Caco-2 (cell line): ENCODE measurements at regions not wholly inside any gene's neighbourhood (a gene's known extent, or its start where the extent isn't known, plus 50 kb on each side); places are given as distances from the start of the nearest gene placed in this dataset.
A peak's percentile ranks its signal among the peaks of the same experiment; 100 is the strongest.

ENCODE experiments used
- BruUV-seq: library from RNA; stranded (reverse); fragments of 400-500 nt; replicated peaks from 2 replicates; lab custom pipeline; 2021; lab: Mats Ljungman, UMichigan
- CTCF ChIA-PET: fragments of 300-600 bp; sonication (Branson Sonifier 250); formaldehyde crosslinking; loops from one replicate; lab custom pipeline; 2022; ENCODE audit warnings: antibody characterized with exemption; lab: Charles Lee
- POLR2A ChIA-PET: fragments of 300-600 bp; sonication (Branson Sonifier 250); formaldehyde crosslinking; loops from one replicate; lab custom pipeline; 2022; ENCODE audit warnings: antibody characterized with exemption; lab: Charles Lee
- DNase-seq, 2 experiments: peaks; one replicate each; pipeline versions ENCODE4 v3.0.0 to v3.0.0-alpha.2; 2020 to 2022
- H3K27me3 ChIP-seq: replicated peaks from 2 replicates; pipeline ENCODE4 v1.6.0; 2011; ENCODE audit warnings: low read length; ENCODE audit not compliant: control insufficient read depth, insufficient read depth
- H3K36me3 ChIP-seq: 2 replicates; pipeline ENCODE4 v1.5.1; 2011; ENCODE audit warnings: low read length; ENCODE audit not compliant: control insufficient read depth, insufficient read depth
- H3K4me1 ChIP-seq: fragments of 250-450 bp; sonication (Bioruptor Pico); 2 replicates; pipeline ENCODE4 v1.5.1; 2020; ENCODE audit warnings: mild to moderate bottlenecking
- H3K4me3 ChIP-seq: 2 replicates; pipeline ENCODE4 v1.5.1; 2011; ENCODE audit warnings: low read depth, mild to moderate bottlenecking, control low read depth, low read length
- H3K9me3 ChIP-seq: fragments of 250-450 bp; sonication (Bioruptor Pico); 2 replicates; pipeline ENCODE4 v1.5.1; 2020; ENCODE audit warnings: mild to moderate bottlenecking, moderate library complexity
- H3K27ac Mint-ChIP-seq: one replicate; pipeline ENCODE4 v1.8.0; 2022; ENCODE audit warnings: mixed read lengths; ENCODE audit not compliant: unreplicated experiment
- H3K27me3 Mint-ChIP-seq: one replicate; pipeline ENCODE4 v1.8.0; 2022; ENCODE audit warnings: mixed read lengths; ENCODE audit not compliant: insufficient read depth, unreplicated experiment
- H3K36me3 Mint-ChIP-seq: one replicate; pipeline ENCODE4 v1.8.0; 2022; ENCODE audit warnings: mild to moderate bottlenecking, mixed read lengths; ENCODE audit not compliant: insufficient read depth, unreplicated experiment
- H3K4me1 Mint-ChIP-seq: one replicate; pipeline ENCODE4 v1.8.0; 2022; ENCODE audit warnings: low read depth, mixed read lengths; ENCODE audit not compliant: unreplicated experiment
- H3K4me3 Mint-ChIP-seq: one replicate; pipeline ENCODE4 v1.8.0; 2022; ENCODE audit warnings: mild to moderate bottlenecking, moderate library complexity, mixed read lengths; ENCODE audit not compliant: unreplicated experiment
- H3K9me3 Mint-ChIP-seq: one replicate; pipeline ENCODE4 v1.8.0; 2022; ENCODE audit warnings: mixed read lengths; ENCODE audit not compliant: unreplicated experiment
- intact Hi-C: fragments of 100-400 bp; cut with micrococcal nuclease; formaldehyde crosslinking; loops from one replicate; pipeline ENCODE4 v1.10.0; 2022; ENCODE audit not compliant: unreplicated experiment
- TF ChIP-seq, protein P1 (sequence below), 2 experiments: fragments of 200-600 bp in 1 of 2; IDR thresholded peaks; 1 replicate in 1 of 2; 2 replicates in 1 of 2; pipeline versions ENCODE4 v1.5.1 to v1.8.0; 2011 to 2022; ENCODE audit warnings: antibody characterized with exemption in 1 of 2, control low read depth in 1 of 2, inconsistent platforms in 1 of 2, low read depth in 1 of 2, low read length in 1 of 2, mild to moderate bottlenecking in 1 of 2, moderate library complexity in 1 of 2; ENCODE audit not compliant: insufficient read depth in 1 of 2, severe bottlenecking in 1 of 2, unreplicated experiment in 1 of 2

DNA sequence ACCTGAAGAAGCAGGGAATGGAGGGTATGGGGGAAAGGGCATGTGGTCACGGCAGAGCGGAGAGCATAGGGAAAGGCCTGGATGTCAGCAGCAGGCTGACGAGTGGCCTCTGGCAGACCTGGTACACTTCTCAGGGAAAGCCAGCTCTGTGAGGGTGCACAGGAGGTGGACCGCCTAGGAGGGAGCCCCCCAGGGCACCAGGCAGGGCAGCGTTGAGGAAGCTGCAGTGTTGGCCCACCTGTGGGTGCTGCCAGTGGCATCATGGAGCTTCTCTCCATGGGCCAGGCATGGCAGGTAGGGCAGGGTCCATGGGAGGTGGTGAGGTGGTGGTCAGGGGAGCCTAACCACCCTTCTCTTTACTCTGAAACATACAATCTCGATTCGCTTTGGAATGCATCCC lies 143.0 kb upstream of the PITX1 start:
- H3K4me1 Mint-ChIP-seq: peaks cover 28% of the 10 kb centered on the region
- peaks cover 31% of the 10 kb centered on the region for H3K4me1 ChIP-seq
- TF ChIP-seq, protein P1, sequence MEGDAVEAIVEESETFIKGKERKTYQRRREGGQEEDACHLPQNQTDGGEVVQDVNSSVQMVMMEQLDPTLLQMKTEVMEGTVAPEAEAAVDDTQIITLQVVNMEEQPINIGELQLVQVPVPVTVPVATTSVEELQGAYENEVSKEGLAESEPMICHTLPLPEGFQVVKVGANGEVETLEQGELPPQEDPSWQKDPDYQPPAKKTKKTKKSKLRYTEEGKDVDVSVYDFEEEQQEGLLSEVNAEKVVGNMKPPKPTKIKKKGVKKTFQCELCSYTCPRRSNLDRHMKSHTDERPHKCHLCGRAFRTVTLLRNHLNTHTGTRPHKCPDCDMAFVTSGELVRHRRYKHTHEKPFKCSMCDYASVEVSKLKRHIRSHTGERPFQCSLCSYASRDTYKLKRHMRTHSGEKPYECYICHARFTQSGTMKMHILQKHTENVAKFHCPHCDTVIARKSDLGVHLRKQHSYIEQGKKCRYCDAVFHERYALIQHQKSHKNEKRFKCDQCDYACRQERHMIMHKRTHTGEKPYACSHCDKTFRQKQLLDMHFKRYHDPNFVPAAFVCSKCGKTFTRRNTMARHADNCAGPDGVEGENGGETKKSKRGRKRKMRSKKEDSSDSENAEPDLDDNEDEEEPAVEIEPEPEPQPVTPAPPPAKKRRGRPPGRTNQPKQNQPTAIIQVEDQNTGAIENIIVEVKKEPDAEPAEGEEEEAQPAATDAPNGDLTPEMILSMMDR (IDR thresholded peaks at IDR 0.05; ENCODE audit: insufficient read depth in 1 of 2, low read depth in 1 of 2, low read length in 1 of 2, severe bottlenecking in 1 of 2, unreplicated experiment in 1 of 2): no peak
- DNase-seq: no peak
- no peaks in the 10 kb centered on the region for H3K27me3 ChIP-seq
- BruUV-seq: no TSS peak
- H3K36me3 Mint-ChIP-seq: no peaks in the 10 kb centered on the region
- H3K36me3 ChIP-seq: no peaks in the 10 kb centered on the region
- CTCF ChIA-PET: no interaction called here
- intact Hi-C loops: no loop called here
- no peaks in the 10 kb centered on the region for H3K27me3 Mint-ChIP-seq
- no peaks in the 10 kb centered on the region for H3K9me3 ChIP-seq
- H3K9me3 Mint-ChIP-seq: no peaks in the 10 kb centered on the region
- POLR2A ChIA-PET: no interaction called here
- H3K4me3 ChIP-seq: no peak overlapping the region
- H3K4me3 Mint-ChIP-seq: no peak overlapping the region
- H3K27ac Mint-ChIP-seq: peak overlapping the region; percentile 8

DNA sequence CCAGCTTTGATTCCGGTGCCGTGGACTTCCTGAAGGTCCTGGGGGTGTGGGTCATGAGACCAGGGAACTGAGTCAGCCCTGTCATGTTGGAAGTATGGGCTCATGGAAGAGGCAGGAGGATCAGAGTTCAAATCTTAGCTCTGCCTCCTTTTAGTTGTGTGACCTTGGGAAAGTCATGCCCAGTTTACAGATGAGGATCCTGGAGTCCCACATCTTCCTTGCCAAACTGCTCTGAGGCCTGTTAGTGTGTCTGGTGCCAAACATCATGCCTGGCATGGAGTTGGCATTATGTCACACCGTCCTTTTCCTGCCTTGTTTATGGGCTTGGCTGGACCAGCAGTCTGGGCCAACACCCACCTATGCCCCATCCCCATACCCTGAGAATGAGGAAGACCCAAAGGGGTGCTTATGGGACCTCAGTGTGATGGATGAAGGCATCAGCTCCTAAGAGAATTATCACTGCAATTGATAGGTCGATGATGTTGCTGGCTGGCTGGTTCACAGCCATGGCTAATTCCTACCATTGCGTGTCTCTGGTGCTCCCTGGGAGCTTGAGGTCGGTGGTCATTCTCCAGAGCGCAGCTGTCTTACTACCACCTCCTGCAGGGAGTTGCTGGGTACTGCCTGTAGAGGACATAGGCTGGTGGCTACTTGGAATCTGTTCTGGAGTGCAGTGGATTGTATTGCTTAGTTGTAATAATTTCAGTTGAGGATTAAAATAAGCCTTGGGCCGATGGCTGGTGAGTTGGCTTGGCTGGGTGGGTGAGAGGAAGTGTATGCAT lies 140.5 kb upstream of the PITX1 start:
- ChIA-PET POLR2A (no interaction called here), CTCF (interaction anchor here (1.5 kb wide), 1 partner anchor 12 kb away, joined by 3 read pairs; no protein-coding TSS in a partner anchor)
- TF ChIP-seq, protein P1 (IDR thresholded peaks at IDR 0.05; ENCODE audit: insufficient read depth in 1 of 2, low read depth in 1 of 2, low read length in 1 of 2, severe bottlenecking in 1 of 2, unreplicated experiment in 1 of 2): no peak
- intact Hi-C loops: no loop called here
- H3K36me3 Mint-ChIP-seq: no peaks in the 10 kb centered on the region
- H3K4me1 Mint-ChIP-seq: peaks cover 31% of the 10 kb centered on the region
- H3K27ac Mint-ChIP-seq: peak overlapping the region; percentile 88
- H3K27me3 Mint-ChIP-seq: no peaks in the 10 kb centered on the region
- Histone ChIP-seq H3K9me3 (no peaks in the 10 kb centered on the region), H3K36me3 (no peaks in the 10 kb centered on the region), H3K4me3 (no peak overlapping the region), H3K4me1 (peaks cover 25% of the 10 kb centered on the region), H3K27me3 (no peaks in the 10 kb centered on the region)
- no peak overlapping the region for H3K4me3 Mint-ChIP-seq
- BruUV-seq: no TSS peak
- DNase-seq: no peak
- no peaks in the 10 kb centered on the region for H3K9me3 Mint-ChIP-seq

DNA sequence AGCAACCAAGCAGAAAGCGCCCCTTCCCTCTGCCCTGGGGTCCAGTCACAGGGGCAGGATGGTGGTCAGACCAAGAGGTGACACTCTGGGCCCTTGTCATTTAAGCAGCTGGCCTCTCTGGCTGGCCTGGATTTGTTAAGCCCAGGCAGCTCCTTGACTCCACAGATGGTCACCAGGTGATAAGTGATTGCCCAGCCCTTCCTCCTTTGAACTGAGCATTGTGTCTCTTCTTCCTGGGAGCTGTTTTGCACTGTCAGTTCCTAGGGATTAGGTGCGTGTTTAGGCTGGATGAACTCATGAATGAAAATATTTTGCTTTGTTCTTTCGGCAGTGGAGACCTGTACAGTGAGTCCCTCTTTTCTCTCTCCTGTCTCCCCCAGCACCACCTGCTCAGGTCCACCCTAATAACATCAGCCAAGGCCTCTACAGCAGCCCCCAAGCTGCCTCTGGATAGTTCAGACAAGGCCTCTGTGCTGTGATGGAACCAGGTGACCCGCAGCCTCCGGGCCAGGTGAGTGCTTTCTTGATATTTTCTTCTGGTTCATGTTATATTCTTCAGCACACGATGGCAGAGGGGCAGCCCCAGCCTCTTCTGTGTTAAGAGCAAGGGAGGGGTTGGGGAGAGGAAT lies 139.7 kb upstream of the PITX1 start:
- Histone ChIP-seq H3K27me3 (no peaks in the 10 kb centered on the region), H3K9me3 (no peaks in the 10 kb centered on the region), H3K36me3 (no peaks in the 10 kb centered on the region), H3K4me3 (no peak overlapping the region), H3K4me1 (peaks cover 18% of the 10 kb centered on the region)
- no peaks in the 10 kb centered on the region for H3K36me3 Mint-ChIP-seq
- POLR2A ChIA-PET: no interaction called here
- TF ChIP-seq, protein P1 (IDR thresholded peaks at IDR 0.05; ENCODE audit: insufficient read depth in 1 of 2, low read depth in 1 of 2, low read length in 1 of 2, severe bottlenecking in 1 of 2, unreplicated experiment in 1 of 2): no peak
- intact Hi-C loops: no loop called here
- no peaks in the 10 kb centered on the region for H3K9me3 Mint-ChIP-seq
- H3K4me3 Mint-ChIP-seq: no peak overlapping the region
- no TSS peak for BruUV-seq
- H3K27ac Mint-ChIP-seq: peak overlapping the region; percentile 88
- no peaks in the 10 kb centered on the region for H3K27me3 Mint-ChIP-seq
- CTCF ChIA-PET: interaction anchor here (0.6 to 1.5 kb wide), 3 partner anchors 13 to 74 kb away, joined by 3 to 5 read pairs (median 4); no protein-coding TSS in a partner anchor
- peaks cover 24% of the 10 kb centered on the region for H3K4me1 Mint-ChIP-seq
- DNase-seq: peak in 1 of 2 experiments; percentile 29
